Tongue (tissue), 1 donor: ENCODE measurements at regions not wholly inside any gene's neighbourhood (a gene's known extent, or its start where the extent isn't known, plus 50 kb on each side); places are given as distances from the start of the nearest gene placed in this dataset.

Experiments
- DNase-seq: peaks from one replicate; pipeline ENCODE4 v3.0.0-alpha.2; 2015

- DNase-seq = no peak
Measured at GRCh38 chr11:128327274-128327673, 260.1 kb downstream of the ETS1 start.

GRCh38 chr11:128326791-128327190, 260.6 kb downstream of the ETS1 start:
- no peak for DNase-seq

- DNase-seq = no peak
Measured at GRCh38 chr11:128324531-128325141, 262.7 kb downstream of the ETS1 start.

- no peak for DNase-seq
Measured at GRCh38 chr11:128324051-128324481, 263.3 kb downstream of the ETS1 start.

GRCh38 chr11:128323381-128323780, 264.0 kb downstream of the ETS1 start:
- DNase-seq = no peak

GRCh38 chr11:128318856-128319474, 268.4 kb downstream of the ETS1 start:
- no peak for DNase-seq

- DNase-seq = no peak
Measured at GRCh38 chr11:128316541-128317227, 270.7 kb downstream of the ETS1 start.

- no peak for DNase-seq
Measured at GRCh38 chr11:128315933-128316332, 271.4 kb downstream of the ETS1 start.

- no peak for DNase-seq
Measured at GRCh38 chr11:128313931-128314330, 273.4 kb downstream of the ETS1 start.

- DNase-seq = no peak
Measured at GRCh38 chr11:128311742-128312719, 275.3 kb downstream of the ETS1 start.

GRCh38 chr11:128310676-128311445, 276.5 kb downstream of the ETS1 start:
- no peak for DNase-seq

GRCh38 chr11:128310005-128310404, 277.4 kb downstream of the ETS1 start:
- no peak for DNase-seq

- no peak for DNase-seq
Measured at GRCh38 chr11:128308794-128309193, 278.6 kb downstream of the ETS1 start.

GRCh38 chr11:128305588-128305987, 281.8 kb downstream of the ETS1 start:
- no peak for DNase-seq

- no peak for DNase-seq
Measured at GRCh38 chr11:128304666-128305485, 282.5 kb downstream of the ETS1 start.

GRCh38 chr11:128304116-128304515, 283.2 kb downstream of the ETS1 start:
- DNase-seq = no peak

GRCh38 chr11:128303383-128303782, 284.0 kb downstream of the ETS1 start:
- no peak for DNase-seq

GRCh38 chr11:128302425-128303186, 284.8 kb downstream of the ETS1 start:
- no peak for DNase-seq

GRCh38 chr11:128301756-128302155, 285.6 kb downstream of the ETS1 start:
- no peak for DNase-seq

GRCh38 chr11:128300785-128301184, 286.6 kb downstream of the ETS1 start:
- no peak for DNase-seq
